ENCODE measurements at regions not wholly inside any gene's neighbourhood (a gene's known extent, or its start where the extent isn't known, plus 50 kb on each side); places are given as distances from the start of the nearest gene placed in this dataset.

DNA sequence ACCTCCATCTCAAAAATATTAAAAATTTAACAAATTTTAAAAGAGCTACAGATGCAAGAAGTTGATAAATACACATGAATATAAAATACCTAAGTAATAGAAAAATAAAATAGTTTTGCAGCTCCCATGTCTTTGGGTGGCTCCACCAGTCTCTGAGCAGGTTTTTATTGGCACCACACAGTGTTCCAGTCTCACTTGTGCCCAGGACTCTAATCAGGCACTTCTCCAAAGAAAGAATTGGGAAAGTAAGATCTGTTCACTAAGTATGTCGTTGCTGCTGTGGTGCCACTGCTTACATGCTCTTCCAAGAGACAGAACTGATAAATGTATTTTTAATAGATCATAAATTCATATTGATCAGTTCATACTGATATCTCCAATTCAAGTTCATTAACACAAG, 92.5 kb upstream of the ABI3BP start:
- no peak for DNase-seq (ENCODE audit: low read depth, low spot score)

DNA sequence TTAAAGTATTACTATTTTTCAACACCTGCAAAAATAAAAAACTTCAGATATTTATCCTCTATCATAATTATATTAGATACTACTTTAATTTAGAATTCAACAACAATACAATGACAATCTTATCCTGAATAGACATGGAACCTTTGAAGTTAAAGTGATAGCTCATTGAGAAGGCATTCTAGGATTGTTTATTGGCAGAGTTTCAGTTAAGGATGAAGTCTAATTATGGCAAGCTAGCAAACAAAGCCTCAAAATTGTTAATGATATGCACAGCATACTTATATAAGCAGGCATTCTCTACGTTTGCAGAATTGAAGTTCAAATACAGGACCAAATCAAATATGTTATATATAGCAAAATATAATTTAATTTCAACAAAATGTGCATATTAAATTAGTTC, 91.2 kb upstream of the ABI3BP start:
- no peak for DNase-seq (ENCODE audit: low read depth, low spot score)

DNA sequence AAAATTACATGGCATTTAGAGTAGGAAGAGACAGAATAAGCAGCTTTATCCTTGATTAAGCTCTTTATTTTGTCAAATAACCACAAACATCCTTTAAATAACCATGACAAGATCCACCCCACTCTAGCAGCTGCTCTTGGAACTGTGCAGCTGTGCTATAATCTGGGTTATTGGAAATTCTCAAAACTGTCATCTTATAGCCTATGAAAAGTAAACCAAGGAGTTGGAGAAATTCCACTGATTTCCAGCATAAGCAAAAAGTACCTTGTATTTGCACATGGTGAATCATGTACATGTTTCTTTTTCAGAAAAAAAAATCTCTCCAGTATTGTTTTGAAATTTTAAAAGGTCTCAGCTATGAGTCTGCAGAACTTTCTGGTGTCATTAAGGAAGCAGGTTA, 88.8 kb upstream of the ABI3BP start:
- DNase-seq (ENCODE audit: low read depth, low spot score) = no peak

DNA sequence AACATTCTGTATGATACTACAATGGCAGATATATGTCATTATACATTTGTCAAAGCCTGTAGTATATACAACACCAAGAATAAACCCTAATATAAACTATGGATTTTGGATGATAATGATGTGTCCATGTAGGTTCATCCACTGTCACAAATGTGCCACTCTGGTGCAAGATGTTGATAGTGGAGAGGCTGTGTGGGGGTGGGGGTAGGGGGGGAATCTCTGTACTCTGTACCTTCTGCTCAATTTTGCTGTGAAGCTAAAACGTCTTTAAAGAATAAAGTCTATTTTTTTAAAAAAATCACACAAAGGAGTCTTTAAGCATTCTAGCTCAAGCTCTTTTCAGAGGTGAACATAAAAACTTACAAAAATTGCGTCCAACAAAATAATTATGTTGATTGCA, 88.2 kb upstream of the ABI3BP start:
- no peak for DNase-seq (ENCODE audit: low read depth, low spot score)

DNA sequence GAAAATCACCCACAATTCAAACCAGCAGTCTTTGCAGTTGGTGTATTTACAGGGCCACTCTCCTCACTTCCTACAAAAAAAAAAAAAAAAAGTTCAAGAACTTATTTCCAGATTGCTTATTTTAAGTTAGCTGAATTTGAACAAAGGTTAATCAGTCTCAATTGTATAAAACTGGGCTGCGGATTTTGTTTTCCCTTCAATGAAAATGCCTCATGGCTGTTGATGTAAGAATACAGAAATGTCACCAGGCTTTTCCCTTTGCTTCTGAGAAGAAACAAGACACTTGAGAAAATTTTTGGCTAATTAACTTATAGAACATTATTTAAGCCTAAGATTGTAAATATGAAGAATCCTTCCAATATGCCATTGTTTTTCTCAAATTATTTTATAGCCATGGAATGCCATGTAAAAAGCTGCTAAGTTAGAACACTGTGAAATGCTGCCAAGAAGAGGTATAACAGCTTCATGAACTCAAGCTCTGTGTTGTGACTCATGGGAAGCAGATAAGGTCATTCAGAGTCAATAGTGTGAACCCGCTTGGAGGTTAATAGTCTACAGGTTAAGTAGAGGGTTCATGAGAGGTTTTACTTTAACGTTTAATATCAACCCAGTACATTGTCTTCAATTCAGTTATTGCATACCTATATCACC, 84.3 kb upstream of the ABI3BP start:
- DNase-seq (ENCODE audit: low read depth, low spot score) = no peak

DNA sequence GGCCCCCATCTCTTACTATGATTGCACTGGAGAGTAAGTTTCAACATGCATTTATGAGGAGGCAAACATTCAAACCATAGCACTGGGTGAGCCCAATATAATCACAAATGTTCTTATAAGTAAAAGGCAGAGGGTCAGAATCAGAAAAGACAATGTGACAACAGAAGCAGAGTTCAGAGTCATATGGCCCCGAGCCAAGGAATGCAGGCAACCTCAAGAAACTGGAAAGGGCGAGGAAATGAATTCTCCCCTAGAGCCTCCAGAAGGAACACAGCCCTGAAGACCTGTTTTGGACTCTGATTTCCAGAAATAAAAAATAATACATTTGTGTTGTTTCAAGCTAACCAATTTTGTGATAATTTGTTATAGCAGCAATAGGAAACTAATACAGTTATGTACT, 81.3 kb upstream of the ABI3BP start:
- no peak for DNase-seq (ENCODE audit: low read depth, low spot score)

DNA sequence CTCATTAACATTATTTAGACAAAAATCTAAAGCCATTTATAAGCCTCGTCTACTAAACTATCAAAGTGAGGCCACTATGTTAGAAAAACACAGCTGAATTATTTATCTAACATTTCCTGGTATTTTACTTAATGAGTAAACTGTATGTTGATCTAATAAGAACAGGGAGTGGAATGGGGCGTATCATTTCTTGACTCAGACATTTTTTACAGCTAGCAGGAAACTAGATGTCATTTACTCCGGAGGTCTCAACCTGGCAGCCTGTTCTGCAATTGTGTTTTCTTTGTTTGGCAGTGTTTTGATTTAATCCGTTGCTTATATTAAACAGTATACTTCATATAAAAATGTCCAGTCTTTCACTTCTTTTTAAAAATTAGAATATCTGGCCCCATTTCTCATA, 79.1 kb upstream of the ABI3BP start:
- no peak for DNase-seq (ENCODE audit: low read depth, low spot score)

DNA sequence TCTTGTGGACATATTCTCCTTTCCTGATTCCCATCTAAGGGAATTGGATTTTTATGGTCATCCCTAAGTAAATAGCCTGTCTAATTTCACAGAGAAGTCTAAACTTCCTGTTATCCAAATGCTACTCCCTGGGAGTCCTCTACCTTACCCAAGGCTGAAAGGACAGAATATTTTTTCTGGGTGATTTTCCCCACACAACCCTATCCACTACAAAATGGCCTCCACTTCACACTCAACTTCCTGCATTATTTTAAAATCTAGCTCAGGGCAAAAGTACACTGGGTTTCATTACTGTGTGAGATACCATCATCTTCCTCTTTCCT, 77.5 kb upstream of the ABI3BP start:
- no peak for DNase-seq (ENCODE audit: low read depth, low spot score)

DNA sequence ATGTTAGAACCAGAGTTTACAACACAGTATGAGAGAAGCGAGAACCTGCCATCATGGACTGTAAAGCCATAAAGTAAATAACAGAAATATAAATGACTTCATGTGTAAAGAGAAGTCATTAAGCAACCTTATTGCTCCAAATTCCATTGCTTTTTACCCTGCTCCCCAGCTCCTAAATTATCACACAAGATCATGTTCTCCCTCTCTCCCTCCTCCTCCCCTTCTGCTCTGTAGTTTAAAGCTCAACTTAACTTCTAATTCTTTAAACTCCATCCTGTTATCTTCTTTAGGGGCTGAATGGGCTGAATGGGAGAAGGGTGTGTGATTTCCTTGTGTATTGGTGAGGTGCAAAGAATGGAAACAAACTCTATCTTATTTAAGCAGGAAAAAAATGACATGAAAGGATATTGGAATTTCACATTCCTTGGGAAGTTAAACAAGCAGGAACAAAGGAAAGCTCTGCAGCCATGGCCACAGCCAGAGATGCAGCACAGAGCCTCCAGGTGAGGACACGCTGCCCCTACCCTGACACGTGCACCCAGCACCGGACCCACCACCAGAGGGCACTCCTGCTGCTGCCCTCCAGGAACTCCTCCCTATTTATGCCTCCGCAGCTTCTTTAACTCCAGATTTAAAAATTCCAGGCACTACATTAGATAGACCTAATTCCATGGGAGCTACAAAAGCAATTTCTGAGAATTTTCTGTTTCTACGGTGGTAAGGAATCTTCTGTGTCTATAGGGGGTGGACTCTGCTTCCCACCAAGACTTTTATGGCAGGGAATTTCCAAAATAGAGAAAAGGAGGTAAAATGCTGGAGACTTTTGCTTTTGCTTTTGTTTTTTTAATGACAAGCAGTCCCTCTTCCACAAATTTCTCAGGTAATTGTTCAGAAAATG, 76.9 kb upstream of the ABI3BP start:
- peak; percentile 13 for DNase-seq (ENCODE audit: low read depth, low spot score)

DNA sequence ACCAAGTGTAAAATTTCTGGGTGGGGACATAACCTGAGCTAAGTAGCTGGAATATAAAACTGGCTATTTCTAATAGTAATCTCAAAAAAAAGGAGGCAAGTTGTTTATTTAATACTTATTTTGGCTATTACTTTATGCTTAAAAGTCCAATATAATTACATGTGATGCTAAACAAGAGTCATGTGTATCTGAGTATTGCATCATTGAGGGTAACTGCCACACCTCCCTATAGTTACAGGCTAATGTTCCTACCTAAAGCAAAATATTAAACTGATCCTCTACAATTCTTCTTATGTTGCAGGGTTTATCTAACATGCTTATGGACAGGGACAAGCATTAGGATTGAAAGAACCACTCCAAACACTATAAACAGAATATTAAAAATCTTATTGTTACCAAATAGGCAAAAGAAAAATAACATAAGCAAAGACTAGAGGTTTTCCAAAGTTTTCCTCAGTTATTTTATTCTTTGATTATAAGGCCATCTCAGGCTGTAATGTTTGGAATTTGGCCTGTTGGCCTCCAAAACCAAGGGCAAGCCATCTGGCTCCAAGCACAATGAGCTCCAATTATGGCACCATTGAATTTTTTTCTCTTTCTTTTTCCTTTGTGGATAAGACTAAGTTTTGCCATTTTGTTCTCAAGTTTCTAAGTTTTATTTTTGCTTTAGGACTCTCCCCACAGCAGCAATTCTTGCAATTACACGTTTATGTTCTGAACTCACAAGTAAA, 75.8 kb upstream of the ABI3BP start:
- DNase-seq (ENCODE audit: low read depth, low spot score) = no peak

DNA sequence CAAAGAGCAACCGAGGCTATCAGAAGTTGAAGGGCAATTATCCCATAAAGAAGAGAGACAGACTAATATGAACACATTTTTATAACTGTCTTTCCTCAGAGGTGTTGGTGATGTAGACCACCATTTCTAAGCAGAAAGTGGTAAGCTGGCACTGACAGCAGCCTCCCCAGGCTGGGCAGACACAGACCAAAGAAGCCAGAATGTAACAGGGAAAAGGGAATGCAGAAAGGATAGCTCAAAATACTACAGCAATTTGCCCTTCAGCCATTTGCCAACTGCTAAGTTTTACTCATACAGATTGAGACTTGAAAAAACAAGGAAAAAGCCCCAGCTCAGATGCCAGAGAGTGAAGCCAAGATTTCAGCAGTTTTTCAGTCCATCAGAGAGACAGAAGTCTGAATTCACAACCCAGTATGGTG, 73.5 kb upstream of the ABI3BP start:
- no peak for DNase-seq (ENCODE audit: low read depth, low spot score)

DNA sequence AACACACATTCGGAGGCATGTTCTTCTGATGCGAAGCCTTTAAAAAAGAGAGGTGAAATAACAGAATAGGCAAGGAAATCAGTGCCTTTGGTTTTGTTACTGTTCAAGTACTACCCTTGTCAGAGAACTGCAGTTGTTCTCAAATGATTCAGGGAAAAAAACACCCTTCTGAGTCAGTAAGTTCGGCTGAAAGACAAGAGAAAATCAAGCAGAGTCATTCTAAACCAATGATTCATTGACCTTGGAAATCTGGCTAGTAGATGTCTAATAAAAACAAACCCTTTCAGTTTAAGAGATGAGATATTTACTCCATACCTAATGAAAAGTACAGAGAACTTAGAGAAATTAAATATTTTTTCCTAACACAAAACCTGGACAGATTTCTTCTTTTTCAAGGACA, 72.7 kb upstream of the ABI3BP start:
- DNase-seq (ENCODE audit: low read depth, low spot score) = no peak

DNA sequence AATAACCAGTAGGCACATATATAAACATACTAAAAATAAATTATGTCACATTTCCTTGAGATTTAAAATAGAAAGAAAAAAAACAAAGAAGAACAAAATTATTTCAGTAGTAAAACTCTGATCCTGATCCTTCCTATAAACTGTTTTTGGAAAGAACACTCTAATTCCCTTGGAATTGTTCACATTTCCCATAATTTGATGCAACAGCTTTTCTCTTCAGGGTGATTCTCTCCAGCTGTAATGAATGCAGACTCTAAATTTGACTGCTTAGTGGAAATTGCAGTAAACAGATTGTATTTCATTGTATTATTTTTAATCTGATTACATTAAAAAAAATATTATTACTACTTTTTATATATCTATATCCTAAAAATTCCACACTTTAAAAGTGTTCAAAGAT, 70.2 kb upstream of the ABI3BP start:
- no peak for DNase-seq (ENCODE audit: low read depth, low spot score)

DNA sequence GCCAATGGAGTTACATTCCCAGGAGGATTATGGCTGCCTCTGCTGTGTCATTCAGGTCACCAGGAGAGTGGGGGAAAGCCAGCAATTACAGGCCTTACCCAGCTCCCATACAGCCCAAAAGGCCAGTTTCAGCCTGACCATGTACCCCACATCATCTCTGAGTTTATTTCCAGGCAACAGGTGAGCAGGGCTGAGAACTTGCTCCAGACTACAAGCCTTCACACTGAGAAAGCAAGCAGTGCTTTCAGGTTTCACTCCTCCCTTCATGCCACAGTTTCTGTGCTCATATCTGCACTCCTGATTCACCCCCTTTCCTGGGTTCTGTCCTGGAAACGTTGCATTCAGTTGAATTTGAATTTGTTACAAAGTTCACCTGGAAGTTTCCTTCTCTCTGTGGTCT, 68.1 kb upstream of the ABI3BP start:
- no peak for DNase-seq (ENCODE audit: low read depth, low spot score)

DNA sequence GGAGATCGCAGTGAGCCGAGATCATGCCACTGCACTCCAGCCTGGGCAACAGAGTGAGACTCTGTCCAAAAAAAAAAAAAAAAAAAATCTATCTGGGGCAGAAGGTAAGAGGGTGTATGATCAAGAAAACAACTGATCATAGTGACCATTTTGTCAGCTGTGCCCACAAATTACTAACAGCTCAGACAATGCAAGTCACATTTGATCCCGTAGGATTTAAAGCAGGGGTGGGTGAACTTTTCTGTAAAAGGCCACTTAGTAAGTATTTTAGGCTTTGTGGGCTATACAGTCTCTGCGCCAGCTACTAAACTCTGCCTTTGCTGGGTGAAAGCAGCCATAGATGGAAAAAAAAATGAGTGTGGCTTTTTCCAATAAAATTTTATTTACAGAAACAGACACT, 57.6 kb upstream of the ABI3BP start:
- DNase-seq (ENCODE audit: low read depth, low spot score) = no peak

DNA sequence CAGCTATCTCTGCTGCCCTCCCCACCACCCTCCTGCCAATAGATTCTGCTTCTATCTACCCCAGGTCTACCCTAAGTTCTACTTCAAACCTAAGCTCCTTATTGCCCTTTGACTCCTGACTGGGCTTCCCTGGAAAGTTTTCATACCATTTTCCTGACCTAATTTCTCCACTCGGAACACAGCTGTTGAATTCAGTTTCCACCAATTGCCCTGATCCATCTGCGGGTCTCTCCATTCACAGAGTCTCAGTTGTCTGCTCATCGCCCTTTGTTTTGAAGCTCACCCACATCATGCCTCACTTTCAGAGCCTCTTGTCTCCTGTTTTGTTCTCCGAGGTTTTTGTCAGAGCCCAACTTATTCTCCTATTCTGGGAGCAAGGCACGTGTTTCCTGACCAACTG, 56.8 kb upstream of the ABI3BP start:
- DNase-seq (ENCODE audit: low read depth, low spot score) = no peak

DNA sequence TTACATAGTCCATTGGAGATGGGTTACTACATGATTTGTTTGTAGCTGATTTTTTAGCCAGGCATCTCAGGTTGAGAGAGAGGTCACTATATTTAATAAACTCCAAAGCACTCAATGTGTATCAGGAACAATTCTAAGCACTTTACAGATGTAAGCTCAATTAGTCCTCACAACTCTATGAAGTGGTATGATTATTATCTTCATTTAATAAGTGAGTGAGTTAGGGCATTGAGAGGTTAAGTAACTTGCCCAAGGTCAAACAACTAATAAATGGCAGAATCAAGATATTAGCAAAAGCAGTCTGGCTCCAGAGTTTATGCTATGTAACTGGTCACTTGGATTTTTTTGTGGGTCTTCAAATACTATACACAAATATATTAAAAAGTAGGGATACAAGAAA, 56.3 kb upstream of the ABI3BP start:
- no peak for DNase-seq (ENCODE audit: low read depth, low spot score)

DNA sequence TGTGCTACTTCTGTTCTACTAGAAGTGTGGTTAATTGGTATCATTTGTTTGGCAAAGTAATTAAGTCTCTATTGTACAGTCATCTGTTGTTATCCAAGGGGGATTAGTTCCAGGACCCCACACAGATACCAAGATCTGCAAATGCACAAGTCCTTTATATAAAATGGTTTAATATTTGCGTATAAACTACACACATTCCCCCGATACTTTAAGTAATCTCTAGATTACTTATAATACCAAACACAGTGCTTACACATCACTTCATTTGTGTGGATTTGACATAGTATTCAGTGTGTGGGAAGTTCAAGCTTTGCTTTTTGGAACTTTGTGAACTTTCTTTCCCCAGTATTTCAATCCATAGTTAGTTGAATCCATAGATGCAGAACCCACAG, 50.5 kb upstream of the ABI3BP start:
- no peak for DNase-seq (ENCODE audit: low read depth, low spot score)

DNA sequence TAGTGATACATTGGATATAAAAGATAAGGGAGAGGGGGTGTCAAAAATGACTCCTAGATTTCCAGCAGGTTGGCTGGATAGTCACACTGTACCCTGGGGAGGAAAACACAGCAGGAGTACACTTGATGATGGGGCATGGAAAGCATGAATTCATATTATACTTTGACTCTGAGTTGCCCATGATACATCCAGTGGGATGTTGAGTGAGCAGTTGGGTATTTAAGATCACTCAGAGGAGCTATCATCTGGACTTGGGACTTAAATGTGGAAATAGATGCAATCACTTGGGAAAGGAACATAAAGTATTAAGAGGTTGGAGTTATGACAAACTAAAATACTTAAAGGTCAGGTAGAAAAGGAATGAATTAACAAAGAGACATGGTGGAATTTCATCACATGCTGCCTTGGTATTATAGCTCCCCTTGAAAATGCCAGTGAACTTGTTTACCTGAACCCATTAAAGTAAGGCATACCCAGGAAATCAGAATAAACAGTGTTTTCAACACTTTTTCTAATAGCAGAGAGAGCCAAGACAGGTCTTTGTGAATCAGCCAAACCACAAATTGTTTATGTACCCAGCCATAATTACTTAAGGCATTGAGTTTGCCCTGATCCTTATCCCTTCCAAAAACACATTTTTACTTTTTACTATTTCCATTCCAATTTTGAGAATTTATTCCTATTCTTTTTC, 49.9 kb upstream of the ABI3BP start:
- DNase-seq (ENCODE audit: low read depth, low spot score) = no peak
